ENCODE measurements at regions not wholly inside any gene's neighbourhood (a gene's known extent, or its start where the extent isn't known, plus 50 kb on each side); places are given as distances from the start of the nearest gene placed in this dataset.
"Not testable (repeated sequence)": the region's sequence is repeated elsewhere in the genome, so short reads cannot be mapped to it uniquely, and the experiment has no call there.

DNA sequence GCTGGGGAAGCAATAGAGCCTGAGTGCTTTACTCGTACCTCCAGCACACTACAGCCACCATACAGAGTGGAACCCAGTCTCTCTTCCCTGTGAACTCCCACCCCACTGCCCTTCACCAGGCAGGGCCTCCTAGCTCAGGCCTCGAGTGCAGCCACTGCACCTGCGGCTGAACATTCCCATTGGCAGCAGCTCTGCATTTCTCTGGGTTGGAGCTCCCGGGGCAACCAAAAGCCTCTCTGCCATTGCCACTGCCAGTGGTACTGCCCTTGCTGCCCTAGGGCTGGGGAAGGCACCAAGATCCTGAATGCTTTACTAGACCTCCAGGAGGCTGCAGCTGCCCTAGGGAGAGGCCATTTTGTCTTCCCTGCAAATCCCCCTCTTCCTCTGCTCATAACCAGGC, 266.8 kb downstream of the TDRD3 start:
- DNase-seq, result no peak

DNA sequence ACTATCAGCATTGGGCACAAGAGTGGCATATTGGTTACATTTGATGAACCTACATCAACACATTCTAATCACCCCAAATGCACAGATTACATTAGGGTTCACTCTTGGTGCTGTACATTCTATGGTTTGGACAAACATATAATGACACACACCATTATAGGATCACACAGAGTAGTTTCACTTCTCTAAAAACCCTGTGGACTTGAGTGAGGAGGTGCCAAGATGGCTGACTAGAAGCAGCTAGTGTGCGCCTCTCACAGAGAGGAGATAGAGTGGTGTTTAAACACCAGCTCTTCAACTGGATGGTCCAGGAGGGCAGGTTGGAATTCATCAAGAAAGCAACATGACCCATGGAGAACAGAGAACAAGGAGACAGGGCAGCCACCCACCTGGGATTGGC, 265.6 kb downstream of the TDRD3 start:
- DNase-seq, result no peak

DNA sequence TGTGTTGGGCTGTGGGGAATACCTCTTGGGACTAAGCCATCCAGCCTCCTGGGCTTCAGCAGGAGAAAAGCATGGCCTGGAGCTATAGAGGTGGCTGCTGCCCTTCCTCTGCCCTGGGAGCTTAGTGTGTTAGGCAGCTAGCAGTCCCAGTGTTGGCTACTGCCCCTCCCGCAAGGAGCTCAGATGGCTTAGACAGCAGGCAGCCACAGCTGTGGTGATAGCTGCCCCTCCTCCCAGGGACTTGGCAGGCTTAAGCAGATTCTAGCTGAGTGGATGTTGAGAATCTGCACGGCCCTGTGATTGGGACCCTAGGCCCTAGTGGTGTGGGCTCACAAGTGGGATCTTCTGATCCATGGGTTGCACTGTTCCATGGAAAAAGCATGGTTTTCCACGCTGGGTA, 264.5 kb downstream of the TDRD3 start:
- DNase-seq, result no peak

DNA sequence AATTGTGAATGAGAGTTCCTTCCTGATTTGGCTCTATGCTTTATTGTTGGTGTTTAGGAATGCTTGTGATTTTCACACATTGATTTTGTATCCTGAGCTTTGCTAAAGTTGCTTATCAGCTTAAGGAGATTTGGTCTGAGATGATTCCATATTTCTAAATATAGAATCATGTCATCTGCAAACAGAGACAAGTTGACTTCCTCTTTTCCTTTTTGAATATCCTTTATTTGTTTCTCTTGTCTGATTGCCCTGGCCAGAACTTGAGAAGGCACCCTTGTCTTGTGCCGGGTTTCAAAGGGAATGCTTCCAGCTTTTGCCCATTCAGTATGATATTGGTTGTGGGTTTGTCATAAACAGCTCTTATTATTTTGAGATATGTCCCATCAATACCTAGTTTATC, 260.6 kb downstream of the TDRD3 start:
- not testable (repeated sequence) for DNase-seq

DNA sequence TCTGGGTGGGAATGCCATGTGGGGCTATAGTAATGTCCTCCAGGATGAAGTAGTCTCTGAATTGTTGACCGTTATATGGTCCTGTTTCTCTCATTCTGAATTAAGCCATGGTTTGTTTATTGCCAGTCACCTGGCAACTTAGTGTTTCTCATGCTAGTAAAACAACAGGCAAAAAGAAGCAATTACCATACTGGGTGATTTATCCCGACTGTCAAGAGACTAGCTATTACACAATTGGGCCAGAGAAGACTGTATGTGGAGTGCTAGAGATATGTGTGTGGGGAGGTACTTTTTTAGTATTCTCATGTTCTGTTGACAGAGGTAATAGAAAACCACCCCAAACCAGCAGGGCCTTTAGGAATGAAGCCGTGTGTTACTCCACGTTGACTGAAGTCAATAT, 258.2 kb downstream of the TDRD3 start:
- no peak for DNase-seq

DNA sequence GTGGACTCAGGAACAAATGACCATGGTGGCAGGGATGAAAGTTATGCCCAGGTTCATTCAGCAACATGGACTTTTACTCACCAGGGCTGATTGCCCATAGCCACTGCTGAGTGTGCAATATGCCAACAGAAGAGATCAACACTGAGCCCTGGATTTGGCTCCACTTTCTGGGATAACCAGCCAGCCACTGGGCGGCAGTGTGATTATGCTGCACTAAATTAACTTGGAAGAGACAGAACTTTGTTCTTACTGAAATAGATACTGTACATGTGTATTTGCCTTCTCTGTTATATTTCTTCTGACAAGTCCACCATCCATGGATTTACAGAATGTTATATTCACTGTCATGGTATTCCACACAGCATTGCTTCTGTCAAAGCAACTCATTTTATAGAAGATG, 257.4 kb downstream of the TDRD3 start:
- peak; percentile 5 for DNase-seq

DNA sequence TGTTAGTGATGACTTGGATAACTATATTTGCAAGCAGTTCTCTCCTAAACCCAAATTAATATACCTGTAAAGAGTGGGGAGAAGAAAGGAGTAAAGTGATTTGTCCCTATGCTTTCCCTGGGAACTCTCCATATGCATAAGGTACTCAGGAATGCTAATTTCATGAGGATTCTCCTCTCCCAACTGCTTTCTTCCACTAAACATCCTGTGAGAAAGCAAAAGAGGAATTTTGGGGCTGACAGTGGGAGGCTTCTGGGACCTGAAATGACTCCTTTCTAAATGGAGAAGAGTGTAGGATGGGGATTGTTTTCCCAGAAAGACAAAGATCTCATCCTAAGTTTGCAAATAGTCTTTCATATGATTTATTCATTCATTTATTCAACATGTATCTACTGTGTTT, 250.5 kb downstream of the TDRD3 start:
- DNase-seq, result no peak

DNA sequence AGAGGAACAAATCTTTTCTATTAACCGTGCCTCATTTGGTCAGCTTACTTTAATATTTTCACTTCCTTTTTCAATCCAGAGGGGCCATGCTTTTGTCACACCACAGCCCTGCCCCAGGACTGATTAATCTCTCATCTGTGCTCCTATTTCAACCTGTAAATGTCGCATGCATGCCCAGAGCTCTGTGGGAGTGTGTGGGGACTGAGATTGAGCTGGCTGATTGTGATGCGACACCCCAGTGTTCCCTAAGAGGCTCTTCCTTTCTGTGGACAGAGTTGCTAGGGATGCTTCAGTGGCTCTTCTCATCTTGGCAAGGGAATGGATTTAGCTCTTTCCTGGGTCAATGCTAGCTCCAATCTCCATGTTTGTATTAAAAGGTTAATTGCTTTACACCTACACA, 249.6 kb downstream of the TDRD3 start:
- no peak for DNase-seq

DNA sequence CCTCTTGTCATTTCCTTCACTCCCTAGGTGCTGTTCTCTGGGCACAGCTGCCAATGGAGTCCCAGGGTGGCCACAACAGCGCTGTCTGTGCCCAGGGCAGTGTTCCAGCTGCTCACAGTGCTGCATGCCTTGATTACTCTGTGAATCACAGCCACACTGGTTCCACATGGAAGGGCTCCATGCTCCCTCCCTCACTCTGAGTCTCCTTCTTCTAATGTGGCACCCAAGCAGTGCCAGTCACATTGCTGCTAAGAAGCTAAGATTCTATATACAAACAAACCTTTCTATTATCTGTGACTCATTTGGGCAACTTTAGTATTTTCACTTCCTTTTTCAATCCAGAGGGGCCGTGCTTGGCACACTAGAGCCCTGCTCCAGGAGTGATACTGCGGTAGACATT, 248.7 kb downstream of the TDRD3 start:
- no peak for DNase-seq

DNA sequence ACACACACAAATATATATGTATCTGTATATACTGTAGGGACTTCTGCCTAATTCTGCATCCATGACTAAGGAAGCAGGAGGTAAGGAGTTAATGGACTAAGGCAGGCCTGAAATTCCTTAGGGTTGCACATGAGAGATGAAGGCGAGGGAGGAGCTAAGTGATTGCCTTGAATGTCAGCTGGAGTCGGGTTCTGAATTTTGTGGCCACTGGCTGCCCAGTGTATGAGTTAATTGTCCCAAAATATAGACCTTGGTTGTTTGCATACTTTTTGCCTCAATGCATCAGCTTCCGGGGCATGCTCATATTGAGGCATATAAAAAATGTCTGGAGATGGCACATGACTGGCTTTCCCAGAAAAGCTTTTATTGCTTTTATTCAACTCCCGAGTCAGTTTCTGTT, 245.5 kb downstream of the TDRD3 start:
- no peak for DNase-seq

DNA sequence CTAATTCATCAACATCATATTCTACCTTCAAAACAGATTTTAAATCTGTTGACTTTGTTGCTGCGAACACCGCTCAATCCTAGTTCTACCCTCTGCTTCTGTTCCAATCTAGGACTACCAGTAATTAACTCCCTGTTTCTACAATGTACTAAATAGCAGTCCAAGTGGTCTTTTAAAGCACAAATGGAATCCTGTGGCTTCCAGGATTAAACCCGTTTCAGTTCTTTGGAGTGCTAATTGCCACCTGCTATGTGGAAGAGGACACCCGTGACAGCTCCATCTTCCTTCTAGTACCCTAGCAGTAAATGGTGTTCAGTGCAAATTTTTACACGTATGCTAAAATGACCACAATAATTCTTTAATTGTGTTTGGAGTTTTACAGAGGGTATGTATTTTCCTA, 232.1 kb downstream of the TDRD3 start:
- no peak for DNase-seq

DNA sequence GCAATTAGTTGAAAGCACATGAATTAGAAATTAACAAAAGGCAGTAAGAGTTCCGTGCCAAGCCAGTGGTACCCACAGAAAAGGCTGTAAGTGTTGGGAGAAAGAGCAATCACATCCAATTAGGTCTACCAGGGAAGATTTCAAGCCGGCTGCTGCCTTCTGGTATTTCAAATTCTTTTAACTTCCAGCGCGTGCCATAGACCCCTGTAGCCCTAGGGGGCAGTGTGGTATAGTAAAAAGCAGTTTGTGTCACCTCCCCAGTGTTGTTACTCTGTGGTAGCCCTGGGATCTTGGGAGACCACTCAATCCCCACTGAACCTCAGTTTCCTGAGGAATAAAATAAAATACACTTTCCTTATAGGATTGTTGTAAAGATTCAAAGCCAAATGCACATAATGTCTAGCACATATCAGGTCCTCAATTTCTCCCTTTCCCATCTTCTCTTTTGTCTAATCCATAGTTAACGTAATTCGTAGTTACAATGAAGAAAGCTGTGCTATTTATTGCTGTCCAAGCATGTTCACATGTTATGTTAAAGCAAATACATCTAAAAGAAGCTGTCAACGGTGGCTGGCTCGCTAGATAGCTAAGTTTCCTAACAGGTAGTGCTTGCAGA, 230.2 kb downstream of the TDRD3 start:
- no peak for DNase-seq
